Esophagus (tissue), 2 donors: ENCODE measurements at regions not wholly inside any gene's neighbourhood (a gene's known extent, or its start where the extent isn't known, plus 50 kb on each side); places are given as distances from the start of the nearest gene placed in this dataset.

Experiments
- H3K27ac ChIP-seq, 2 donors: one replicate each; pipeline ENCODE4 v1.5.1; 2013; ENCODE audit warnings: low read depth in 2 of 2, mild to moderate bottlenecking in 2 of 2, inconsistent platforms in 1 of 2, low read length in 1 of 2, moderate library complexity in 1 of 2
- H3K27me3 ChIP-seq, 2 donors: one replicate each; pipeline ENCODE4 v1.6.1; 2013; ENCODE audit warnings: low read length in 2 of 2, control low read depth in 1 of 2, mild to moderate bottlenecking in 1 of 2; ENCODE audit not compliant: insufficient read depth in 2 of 2, control insufficient read depth in 1 of 2
- H3K36me3 ChIP-seq, 2 donors: one replicate each; pipeline ENCODE4 v1.6.1; 2013; ENCODE audit warnings: low read length in 1 of 2; ENCODE audit not compliant: control insufficient read depth in 2 of 2, insufficient read depth in 2 of 2
- H3K4me1 ChIP-seq, 2 donors: one replicate each; pipeline ENCODE4 v1.6.1; 2013; ENCODE audit warnings: low read length in 1 of 2; ENCODE audit not compliant: control insufficient read depth in 2 of 2, insufficient read depth in 2 of 2
- H3K4me3 ChIP-seq, 2 donors: one replicate each; pipeline ENCODE4 v1.5.1; 2013; ENCODE audit warnings: low read length in 2 of 2, mild to moderate bottlenecking in 2 of 2, low read depth in 1 of 2, moderate library complexity in 1 of 2
- H3K9me3 ChIP-seq, 2 donors: one replicate each; pipeline ENCODE4 v1.6.1; 2013; ENCODE audit warnings: mild to moderate bottlenecking in 2 of 2, low read depth in 1 of 2, low read length in 1 of 2, moderate library complexity in 1 of 2; ENCODE audit not compliant: control insufficient read depth in 2 of 2, insufficient read depth in 1 of 2
- WGBS, 2 donors: extraction: QIAGEN DNeasy Blood & Tissue Kit; methylation state at CpG; one replicate each; pipeline ENCODE4 v1.1.7; 2013; 5-methylcytosine and 5-hydroxymethylcytosine counted together
- donor health status: healthy with polysubstance abuse.
- donor health status: Bipolar disorder and iron deficiency.

DNA sequence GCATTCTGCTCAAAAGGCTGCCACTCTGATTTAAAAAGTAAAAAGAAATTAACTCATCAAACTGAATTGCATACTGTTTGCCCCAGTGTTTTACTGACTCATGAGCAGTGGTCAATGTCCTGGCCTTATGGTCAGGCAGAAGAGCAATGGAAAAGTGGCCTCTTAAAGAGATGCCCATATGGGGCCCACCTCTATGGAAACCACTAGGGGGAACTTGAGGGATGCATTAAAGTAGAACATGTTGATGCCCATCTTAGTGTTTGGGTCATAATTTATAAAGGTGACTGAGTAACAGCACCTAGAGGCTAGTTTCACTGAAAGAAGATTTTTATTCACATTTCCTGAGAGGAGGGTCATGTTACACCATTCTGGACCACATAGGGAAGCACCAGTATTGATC, 66.5 kb upstream of the RNU6-1 start:
- Histone ChIP-seq H3K4me3 (no peak overlapping the region), H3K9me3 (peaks cover 4 to 6% of the 10 kb centered on the region in 2 donors), H3K36me3 (no peaks in the 10 kb centered on the region), H3K27me3 (no peaks in the 10 kb centered on the region), H3K27ac (no peak overlapping the region), H3K4me1 (no peaks in the 10 kb centered on the region)

DNA sequence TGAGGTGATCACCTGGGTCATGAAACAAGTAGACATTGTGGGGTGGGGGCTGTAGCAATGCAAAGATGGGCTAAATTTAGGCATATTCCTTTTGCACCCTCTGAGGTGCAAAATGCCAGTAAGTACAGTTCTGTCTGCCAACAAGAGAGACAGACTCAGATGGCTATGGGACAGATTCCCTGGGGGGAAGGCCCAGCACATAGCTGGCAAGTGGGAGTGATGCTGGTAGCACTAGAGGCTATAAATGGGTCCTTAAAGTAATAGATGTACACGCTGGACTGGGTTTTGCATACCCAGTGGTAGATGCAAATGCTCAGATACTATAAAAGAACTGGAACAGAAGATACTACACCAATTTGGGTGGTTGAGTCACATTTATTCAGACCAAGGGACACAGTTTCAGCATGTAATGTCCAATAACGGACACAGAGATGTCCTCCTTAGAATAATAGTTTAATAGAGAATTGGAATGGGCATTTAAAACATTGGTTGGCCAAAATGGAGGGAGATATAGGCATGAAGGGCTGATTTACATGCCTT, 67.4 kb upstream of the RNU6-1 start:
- Histone ChIP-seq H3K4me3 (no peak overlapping the region), H3K27me3 (no peaks in the 10 kb centered on the region), H3K27ac (no peak overlapping the region), H3K36me3 (no peaks in the 10 kb centered on the region), H3K9me3 (peaks cover 4 to 6% of the 10 kb centered on the region in 2 donors), H3K4me1 (no peaks in the 10 kb centered on the region)
- WGBS, 2 donors = 88 to 91% methylated on average over 2 of the region's 2 CpGs

DNA sequence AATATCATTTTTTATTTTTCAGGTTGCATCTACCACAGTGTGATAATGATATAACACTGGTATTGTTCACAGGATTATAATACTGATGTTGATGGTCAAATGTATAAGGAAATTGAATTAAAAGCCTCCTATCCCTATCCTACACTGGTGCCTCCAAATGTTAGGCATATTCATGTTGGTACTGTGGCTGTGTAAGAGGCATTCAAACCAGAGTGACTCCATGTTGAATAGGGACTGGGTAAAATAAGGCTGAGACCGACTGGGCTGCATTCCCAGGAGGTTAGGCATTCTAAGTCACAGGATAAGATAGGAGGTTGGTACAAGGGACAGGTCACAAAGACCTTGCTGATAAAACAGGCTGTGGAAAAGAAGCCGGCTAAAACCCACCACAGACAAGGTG, 68.9 kb upstream of the RNU6-1 start:
- H3K9me3 ChIP-seq = peaks cover 4 to 6% of the 10 kb centered on the region in 2 donors
- H3K4me3 ChIP-seq = no peak overlapping the region
- H3K27me3 ChIP-seq = no peaks in the 10 kb centered on the region
- no peak overlapping the region for H3K27ac ChIP-seq
- 88 to 89% methylated on average over 2 of the region's 2 CpGs for WGBS, 2 donors
- H3K4me1 ChIP-seq = no peaks in the 10 kb centered on the region
- no peaks in the 10 kb centered on the region for H3K36me3 ChIP-seq

DNA sequence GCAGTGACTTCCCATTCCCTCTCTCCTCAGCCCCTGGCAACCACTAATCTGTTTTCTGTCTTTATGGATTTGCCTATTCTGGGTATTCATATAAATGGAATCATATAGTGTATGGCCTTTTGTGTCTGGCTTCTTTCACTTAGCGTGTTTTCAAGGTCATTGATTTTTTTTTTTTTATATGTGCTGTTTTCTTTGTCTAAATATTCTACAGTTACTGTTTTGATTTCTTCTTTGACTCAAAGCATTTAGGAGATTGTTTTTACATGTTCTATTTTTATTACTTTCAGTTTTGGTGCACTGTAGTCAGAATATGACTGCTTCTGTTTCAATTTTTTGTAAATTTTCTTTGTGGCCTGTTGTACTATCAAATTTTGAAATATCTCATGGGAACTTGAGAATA, 71.9 kb upstream of the RNU6-1 start:
- H3K36me3 ChIP-seq = no peaks in the 10 kb centered on the region
- H3K4me3 ChIP-seq = no peak overlapping the region
- 0% methylated on average over 1 of the region's 1 CpG for WGBS, 2 donors
- no peak overlapping the region for H3K27ac ChIP-seq
- peaks cover 4 to 6% of the 10 kb centered on the region in 2 donors for H3K9me3 ChIP-seq
- no peaks in the 10 kb centered on the region for H3K27me3 ChIP-seq
- H3K4me1 ChIP-seq = peaks cover 3 to 6% of the 10 kb centered on the region in 2 donors

DNA sequence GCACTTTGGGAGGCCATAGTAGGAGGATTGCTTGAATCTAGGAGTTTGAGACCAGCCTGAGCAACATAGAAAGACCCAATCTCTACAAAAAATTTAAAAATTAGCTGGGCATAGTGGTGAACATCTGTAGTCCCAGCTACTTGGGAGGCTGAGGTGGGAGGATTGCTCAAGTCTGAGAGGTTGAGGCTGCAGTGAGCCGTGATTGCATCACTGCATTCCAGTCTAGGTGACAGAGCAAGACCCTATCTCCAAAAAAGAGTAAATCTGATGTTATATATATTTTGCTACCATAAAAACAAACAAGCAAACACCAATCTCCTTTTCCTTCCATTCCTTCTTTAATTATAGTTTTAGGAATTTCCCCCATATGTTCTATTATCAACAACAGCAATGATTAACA, 74.2 kb upstream of the RNU6-1 start:
- 91 to 98% methylated on average over 1 of the region's 1 CpG for WGBS, 2 donors
- Histone ChIP-seq H3K27ac (no peak overlapping the region), H3K4me1 (peaks cover 3 to 6% of the 10 kb centered on the region in 2 donors)

DNA sequence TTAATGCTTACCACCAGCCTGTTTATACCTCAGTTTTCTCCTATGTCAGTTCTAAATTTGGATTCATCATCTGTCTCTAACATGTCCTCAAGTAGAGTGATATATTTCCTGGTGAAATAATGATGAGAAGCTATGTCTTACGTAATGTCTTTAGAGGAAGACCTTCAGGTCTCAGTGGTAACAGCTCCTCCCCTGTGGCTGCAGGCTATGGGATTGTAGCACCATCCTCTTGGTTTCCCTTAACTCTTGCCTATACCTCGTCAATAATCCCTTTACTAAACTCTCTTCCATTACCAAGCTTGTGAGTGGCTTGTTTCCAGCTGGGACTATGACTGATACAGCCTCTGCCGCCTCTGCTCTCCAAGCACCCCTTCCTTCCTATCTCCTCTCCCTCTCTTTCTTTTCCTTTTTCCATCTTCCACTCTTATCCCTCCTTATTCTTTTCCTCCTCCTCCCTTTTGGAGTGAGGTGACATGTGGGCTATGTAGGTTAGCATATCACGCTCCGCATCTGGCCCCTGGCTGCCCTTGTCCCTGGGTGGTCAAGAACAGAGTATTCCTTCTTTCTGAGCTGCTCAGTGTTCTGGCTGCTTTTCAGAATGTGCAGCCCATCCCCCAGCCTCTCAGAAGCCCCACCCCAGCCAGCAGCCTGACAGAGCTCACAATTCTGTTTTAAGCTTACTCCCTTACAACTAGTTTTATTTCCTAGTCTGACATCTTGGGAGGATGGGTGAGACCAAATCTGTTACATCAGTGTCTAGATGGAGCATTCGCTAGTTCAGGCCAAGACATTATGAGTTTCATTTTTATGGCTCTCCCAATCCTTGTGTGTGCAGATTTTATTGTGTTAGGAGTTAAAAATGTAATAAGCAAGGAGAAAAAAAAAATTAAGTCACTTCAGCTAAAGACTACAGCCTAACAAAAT, 75.0 kb upstream of the RNU6-1 start:
- 54 to 59% methylated on average over 6 of the region's 6 CpGs for WGBS, 2 donors
- Histone ChIP-seq H3K9me3 (peaks cover 2 to 3% of the 10 kb centered on the region in 2 donors), H3K27me3 (no peaks in the 10 kb centered on the region), H3K27ac (peak overlapping the region; percentile 48 to 73), H3K36me3 (no peaks in the 10 kb centered on the region), H3K4me1 (peaks cover 3 to 6% of the 10 kb centered on the region in 2 donors), H3K4me3 (no peak overlapping the region)

More for the DNA sequence above, 74.2 kb upstream of the RNU6-1 start:
- H3K36me3 ChIP-seq = no peaks in the 10 kb centered on the region
- peaks cover 4 to 6% of the 10 kb centered on the region in 2 donors for H3K9me3 ChIP-seq
- H3K4me3 ChIP-seq = no peak overlapping the region
- H3K27me3 ChIP-seq = no peaks in the 10 kb centered on the region

DNA sequence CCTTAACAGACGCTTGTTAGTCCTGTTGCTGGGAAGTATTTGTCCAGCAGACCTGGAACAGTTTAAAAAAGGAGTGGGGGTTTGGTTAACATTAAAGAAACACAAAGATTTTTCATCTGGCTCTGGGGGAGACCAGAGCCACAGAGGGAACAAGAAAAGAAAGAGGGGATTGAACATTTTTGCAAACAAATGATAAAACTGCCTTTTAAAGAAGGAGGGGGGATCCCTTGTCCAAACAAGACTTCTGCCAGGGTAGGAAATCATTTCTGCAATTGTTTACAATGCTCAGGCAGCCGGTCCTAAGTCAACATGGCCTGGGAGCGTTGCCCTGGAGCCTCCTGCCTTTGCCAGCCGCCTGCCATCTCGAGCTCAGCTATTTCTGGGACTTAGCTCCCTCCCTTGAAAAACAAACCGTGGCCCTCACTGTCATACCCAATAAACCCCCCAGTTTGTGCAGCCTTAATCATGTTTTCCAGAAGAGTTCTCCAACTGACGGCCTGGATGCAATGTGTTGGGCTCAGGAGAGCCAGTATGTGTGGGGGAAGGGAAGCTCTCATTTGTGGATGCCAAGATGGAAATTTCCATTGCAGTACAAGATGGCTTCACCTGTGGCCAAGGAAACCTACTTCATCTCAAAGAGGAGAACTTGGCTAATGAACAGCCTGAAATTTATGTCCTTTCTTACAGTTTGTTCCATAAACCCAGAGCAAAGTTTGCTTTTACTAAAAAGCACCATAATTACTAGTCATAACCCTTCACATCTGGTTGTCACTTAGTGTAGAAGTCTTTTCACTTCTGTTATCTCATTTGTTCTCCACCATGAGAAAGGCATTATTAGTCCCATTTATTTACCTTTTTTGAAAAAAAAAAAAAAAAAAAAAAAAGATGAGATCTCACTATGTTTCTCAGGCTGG, 75.9 kb upstream of the RNU6-1 start:
- H3K9me3 ChIP-seq = no peaks in the 10 kb centered on the region
- H3K27me3 ChIP-seq = no peaks in the 10 kb centered on the region
- peak overlapping the region; percentile 8 to 75 for H3K27ac ChIP-seq
- H3K4me3 ChIP-seq = no peak overlapping the region
- no peaks in the 10 kb centered on the region for H3K36me3 ChIP-seq
- WGBS, 2 donors = 19 to 21% methylated on average over 7 of the region's 7 CpGs
- H3K4me1 ChIP-seq = peaks cover 3 to 6% of the 10 kb centered on the region in 2 donors

DNA sequence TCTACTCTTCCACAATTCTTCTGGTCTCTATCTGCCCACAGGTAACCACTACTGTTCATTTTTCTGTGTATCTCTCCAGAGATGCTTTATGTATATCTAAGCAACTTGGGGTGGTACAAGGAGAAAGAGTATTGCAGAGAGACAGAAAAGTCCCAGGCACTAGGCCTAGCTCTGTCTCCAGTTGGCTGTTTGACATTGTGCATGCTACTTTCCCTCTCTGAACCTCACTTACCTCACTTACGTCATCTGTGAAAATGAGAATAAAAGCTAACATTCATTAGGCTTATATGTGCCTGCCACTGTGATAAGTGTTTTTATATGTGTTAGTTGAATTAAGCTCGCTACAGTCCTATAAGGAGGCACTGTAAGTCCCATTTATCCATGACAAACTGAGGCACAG, 76.7 kb upstream of the RNU6-1 start:
- WGBS, 2 donors = 45 to 52% methylated on average over 2 of the region's 2 CpGs
- Histone ChIP-seq H3K27me3 (no peaks in the 10 kb centered on the region), H3K36me3 (no peaks in the 10 kb centered on the region), H3K27ac (peak overlapping the region; percentile 49 to 53), H3K9me3 (no peaks in the 10 kb centered on the region), H3K4me1 (peaks cover 3 to 6% of the 10 kb centered on the region in 2 donors), H3K4me3 (no peak overlapping the region)

DNA sequence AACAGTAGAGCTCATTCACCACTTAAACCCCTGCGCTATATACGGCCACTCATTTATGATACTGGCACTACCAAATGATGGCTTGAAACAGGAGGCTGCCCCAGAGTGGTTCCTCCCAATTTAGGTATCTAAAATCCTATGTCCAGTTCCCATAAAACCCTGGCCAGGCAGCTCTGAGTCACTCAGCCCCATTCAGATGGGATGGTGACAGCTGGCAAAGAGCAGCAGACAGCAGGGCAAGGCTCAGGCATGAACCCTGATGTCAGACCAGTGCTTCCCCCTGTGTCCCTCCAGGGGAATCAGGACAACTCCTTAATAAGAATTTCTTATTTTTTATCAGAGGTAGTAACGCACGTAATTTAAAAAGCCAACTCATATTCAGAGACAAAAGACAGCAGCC, 77.2 kb upstream of the RNU6-1 start:
- no peak overlapping the region for H3K4me3 ChIP-seq
- no peaks in the 10 kb centered on the region for H3K27me3 ChIP-seq
- H3K36me3 ChIP-seq = no peaks in the 10 kb centered on the region
- peak overlapping the region; percentile 3 to 49 for H3K27ac ChIP-seq
- 82 to 86% methylated on average over 4 of the region's 4 CpGs for WGBS, 2 donors
- no peaks in the 10 kb centered on the region for H3K9me3 ChIP-seq
- peaks cover 3 to 6% of the 10 kb centered on the region in 2 donors for H3K4me1 ChIP-seq
